Activated CD8-positive, alpha-beta memory T cell treated with anti-CD3 and anti-CD28 coated beads for 1 hour (primary cell): ENCODE measurements at regions not wholly inside any gene's neighbourhood (a gene's known extent, or its start where the extent isn't known, plus 50 kb on each side); places are given as distances from the start of the nearest gene placed in this dataset.
"Not testable (repeated sequence)": the region's sequence is repeated elsewhere in the genome, so short reads cannot be mapped to it uniquely, and the experiment has no call there.

Experiments used
- DNase-seq, 2 donors: peaks; one replicate each; pipeline ENCODE4 v3.0.0-alpha.2; 2020; ENCODE audit warnings: low read depth in 1 of 2; ENCODE audit errors: extremely low read depth in 1 of 2

DNA sequence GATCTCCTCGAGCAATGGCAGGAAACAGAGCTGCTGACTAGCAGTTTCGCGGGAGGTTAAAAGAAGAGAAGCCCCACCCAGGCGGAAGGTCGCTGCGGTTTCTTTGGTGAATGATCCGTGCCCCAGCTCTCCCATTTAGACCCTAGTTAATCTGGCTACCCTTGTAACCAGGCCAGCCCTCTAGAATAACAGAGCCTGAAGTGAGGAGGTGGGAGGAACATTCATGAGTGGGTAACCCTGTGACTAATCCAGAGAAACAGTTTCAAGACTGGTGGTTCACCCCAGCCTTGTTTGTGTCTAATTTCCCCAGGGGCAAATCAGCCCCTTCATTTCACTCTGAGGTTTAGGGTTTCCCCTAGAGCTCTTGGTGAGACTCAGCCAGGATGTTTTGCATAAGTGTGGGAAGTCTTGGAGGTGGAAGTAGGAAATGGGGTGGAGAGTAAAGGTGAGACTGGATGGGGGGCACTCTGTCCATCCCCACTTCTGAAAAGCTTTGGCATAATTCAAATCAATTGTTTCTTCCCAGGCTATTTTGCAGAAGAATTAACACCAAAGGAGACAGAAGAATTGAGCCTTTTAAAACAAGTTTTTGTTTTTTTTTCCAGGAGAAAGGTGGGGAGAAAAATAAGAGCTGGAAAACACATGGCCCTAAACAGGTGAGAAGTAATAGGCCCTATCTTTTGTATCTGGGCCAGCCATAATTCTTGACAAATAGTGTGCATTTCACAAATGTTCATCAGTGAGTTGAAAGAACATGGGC, 303.1 kb downstream of the RPLP1 start:
- peak; percentile 54 for DNase-seq

DNA sequence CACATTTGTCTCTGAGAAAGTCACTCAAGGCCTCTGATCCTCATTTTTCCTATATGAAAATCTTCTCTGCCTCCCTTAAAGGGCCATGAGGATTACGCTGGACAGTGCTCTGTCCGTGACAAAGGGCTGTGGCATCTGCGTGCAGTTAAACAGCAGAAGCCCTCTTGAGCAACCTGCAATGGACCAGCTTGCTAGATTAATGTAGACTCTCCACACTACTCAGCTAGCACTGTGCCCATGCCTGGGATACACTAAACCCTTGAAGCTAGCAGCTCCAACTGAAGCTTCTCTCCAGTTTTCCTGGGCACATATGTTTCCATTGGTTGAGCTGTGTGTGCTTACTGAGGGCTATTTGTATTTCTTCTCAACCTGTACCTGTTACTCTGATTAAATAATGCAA, 303.8 kb downstream of the RPLP1 start:
- no peak for DNase-seq

DNA sequence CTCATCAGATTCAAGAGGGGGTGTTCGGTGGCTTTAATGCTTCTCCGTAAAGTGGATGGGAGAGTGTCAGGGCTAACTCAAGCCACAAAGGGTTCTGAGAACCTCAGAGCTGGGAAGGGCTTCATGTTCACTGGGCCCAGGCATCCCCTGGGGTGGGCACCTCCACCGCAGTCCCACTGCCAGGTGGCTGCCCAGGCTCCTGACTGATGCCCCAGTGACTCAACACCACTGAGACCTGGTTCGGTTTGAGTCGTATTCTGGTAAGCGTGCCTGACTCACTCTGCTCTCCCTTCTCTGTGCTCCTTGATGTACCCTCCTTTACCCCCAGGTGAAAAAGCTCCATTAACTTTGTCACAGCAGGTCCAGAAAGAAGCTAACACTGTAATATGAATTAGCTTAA, 304.6 kb downstream of the RPLP1 start:
- peak in 1 of 2 donors; percentile 9 for DNase-seq

GRCh38 chr15:69758291-69758771, 305.7 kb downstream of the RPLP1 start:
- no peak for DNase-seq

GRCh38 chr15:69758810-69759790, 306.5 kb downstream of the RPLP1 start:
- DNase-seq = peak; percentile 69 to 70

DNA sequence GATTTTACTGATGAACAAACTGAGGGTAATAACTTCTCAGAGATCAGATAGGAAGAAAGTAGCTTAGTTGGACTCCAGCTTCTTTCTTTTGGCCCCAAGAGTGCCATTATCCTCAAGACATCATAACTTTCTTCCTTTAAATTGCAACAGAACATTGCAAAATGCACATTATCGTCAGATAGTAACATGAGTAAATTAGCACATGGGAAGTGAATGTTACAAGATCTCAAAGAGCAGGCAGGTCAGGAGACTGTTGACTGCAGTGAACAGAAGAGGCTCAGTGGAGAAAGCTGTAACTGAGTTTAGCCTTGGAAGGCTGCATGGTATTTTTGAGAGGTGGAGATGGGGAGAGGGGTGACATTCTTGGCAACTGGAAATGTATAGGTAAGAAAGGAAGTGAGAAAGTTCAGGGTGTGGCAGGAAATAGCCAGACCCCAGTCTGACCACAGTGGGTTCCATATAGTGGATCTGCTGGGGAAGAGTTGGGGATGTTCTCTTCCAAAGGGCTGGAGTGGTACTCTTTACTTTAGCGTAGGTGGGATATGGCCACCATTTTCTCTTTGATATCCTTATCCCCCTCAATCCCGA, 307.7 kb downstream of the RPLP1 start:
- no peak for DNase-seq

- peak; percentile 54 to 69 for DNase-seq
These were observed 308.4 kb downstream of the RPLP1 start for GRCh38 chr15:69760890-69761568.

- no peak for DNase-seq
These were observed 309.9 kb downstream of the RPLP1 start for GRCh38 chr15:69762373-69763148.

- DNase-seq = no peak
These were observed 311.2 kb downstream of the RPLP1 start for GRCh38 chr15:69763831-69764230.

GRCh38 chr15:69766156-69766555, 313.5 kb downstream of the RPLP1 start:
- DNase-seq = no peak

GRCh38 chr15:69767191-69767590, 314.6 kb downstream of the RPLP1 start:
- DNase-seq = no peak

DNA sequence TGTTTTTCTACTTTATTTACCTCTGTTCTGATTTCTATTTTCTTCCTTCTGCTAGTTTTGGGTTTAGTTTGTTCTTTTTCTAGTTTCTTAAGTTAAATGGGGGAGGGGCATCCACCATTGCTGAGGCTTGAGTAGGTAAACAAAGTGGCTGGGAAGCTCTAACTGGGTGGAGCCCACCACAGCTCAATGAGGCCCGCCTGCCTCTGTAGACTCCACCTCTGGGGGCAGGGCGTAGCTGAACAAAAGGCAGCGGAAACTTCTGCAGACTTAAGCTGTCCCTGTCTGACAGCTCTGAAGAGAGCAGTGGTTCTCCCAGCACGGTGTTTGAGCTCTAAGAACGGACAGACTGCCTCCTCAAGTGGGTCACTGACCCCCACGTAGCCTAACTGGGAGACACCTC, 316.7 kb downstream of the RPLP1 start:
- not testable (repeated sequence) for DNase-seq

GRCh38 chr15:69774258-69774657, 321.6 kb downstream of the RPLP1 start:
- not testable (repeated sequence) for DNase-seq

- DNase-seq = not testable (repeated sequence)
These were observed 322.1 kb downstream of the RPLP1 start for GRCh38 chr15:69774711-69775110.

DNA sequence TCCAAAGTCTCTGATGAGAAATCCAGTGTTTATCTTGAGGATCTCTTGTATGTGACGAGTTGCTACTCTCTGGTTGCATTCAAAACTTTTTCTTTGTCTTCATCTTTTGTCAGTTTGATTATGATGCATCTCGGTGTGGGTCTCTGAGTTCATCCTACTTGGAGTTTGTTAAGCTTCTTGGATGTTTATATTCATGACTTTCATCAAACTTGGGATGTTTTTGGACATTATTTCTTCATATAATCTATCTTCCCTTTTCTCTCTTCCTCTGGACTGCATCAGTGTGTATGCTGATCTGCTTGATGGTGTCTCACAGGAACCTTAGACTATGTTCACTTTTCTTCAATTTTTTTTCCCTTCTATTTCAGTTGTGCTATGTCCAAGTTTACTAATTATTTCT, 320.4 kb downstream of the TLE3 start:
- DNase-seq = no peak

GRCh38 chr15:69780374-69780773, 317.3 kb downstream of the TLE3 start:
- no peak for DNase-seq

DNA sequence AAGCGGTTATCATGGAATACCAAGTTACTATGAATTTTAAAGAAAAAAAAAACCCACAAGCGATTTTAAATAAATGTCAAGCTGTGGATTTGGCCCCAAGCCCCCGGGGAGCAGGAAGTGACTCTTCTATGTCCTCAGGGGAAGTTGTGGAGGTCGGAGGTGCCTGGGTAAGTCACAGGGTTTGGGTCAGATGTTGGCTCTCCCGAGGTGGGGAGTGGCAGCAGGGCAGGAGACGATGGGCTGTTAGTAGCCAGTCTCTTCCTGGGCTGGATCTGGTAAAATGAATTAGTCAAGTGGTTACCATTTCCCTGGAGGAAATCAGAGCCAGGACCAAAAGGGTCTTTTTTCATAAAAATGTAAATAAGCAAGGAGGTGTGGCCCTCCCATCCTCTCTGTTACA, 316.7 kb downstream of the TLE3 start:
- DNase-seq = no peak

DNA sequence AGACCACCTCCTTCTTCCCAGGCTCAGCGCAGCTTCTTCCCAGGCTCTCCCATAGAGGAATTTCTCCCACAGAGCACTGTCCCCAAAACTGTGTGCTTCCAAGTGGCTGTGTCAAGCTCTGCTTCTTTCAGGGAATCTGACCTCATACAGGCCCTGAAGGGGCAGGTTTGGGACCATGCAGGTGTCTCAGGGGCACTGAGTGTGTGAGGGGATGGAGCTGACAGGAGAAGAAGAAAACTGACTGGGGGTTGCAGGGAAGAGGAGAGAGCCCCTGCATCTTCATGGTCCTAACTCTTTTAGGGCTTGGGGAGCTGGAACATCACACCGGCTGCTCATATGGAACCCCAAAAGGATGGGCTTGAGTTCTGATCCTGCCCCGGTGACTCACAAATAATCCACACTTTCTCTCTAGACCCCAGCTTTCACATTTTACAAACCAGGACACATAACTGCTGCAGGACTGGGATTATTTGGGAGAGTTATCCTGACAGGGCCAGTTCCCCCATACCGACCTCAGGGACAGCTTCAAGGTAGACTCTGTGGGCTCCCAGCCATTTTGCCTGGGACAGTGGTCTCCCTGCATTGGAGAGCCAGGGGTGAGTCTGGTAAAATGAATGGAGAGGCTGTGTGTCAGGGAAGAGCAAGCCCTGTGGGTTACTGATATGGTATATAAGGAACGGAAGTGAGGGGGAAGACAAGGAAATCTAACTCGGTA, 316.1 kb downstream of the TLE3 start:
- no peak for DNase-seq

DNA sequence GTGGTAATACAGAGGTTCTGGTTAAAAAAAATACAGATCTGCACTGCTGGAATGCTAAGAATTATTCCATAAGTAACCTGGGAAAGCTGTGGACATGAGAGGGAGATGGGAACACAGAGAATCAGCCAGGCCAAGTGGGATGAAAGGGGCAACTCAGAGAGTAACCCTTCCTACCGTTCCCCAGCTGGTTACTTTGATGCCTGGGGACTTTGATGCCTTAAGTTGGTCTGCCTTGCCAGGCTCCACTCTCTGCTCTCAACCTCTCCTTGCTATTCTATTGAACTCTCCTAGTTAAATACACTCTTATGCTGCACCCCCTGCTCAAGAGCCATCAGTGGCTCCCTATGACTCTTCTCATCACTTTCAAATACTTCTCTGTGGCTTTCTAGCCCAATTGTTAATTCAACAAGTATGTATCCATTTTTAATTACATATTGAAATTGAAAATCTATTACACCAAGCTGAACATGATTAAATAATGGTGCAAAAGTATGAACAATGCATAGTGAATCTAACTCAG, 315.5 kb downstream of the TLE3 start:
- no peak for DNase-seq
